Suprapubic skin (tissue), 4 donors: ENCODE measurements at regions not wholly inside any gene's neighbourhood (a gene's known extent, or its start where the extent isn't known, plus 50 kb on each side); places are given as distances from the start of the nearest gene placed in this dataset.

Source experiments
- DNase-seq, 2 donors: peaks; one replicate each; pipeline ENCODE4 v3.0.0-alpha.2; 2019; ENCODE audit warnings: low spot score in 2 of 2
- H3K27ac ChIP-seq: fragments of 200-600 bp; sonication (generic); one replicate; pipeline ENCODE4 v1.5.1; 2019
- H3K27me3 ChIP-seq: fragments of 200-600 bp; sonication (generic); one replicate; pipeline ENCODE4 v1.5.1; 2019
- H3K36me3 ChIP-seq: fragments of 200-600 bp; sonication (generic); one replicate; pipeline ENCODE4 v1.5.1; 2019
- H3K4me1 ChIP-seq: fragments of 200-600 bp; sonication (generic); one replicate; pipeline ENCODE4 v1.5.1; 2019
- H3K4me3 ChIP-seq: fragments of 200-600 bp; sonication (generic); one replicate; pipeline ENCODE4 v1.5.1; 2019; ENCODE audit warnings: mild to moderate bottlenecking
- H3K9me3 ChIP-seq: fragments of 200-600 bp; sonication (generic); one replicate; pipeline ENCODE4 v1.5.1; 2019
- CTCF ChIP-seq, 2 donors: fragments of 200-600 bp in 1 of 2; fragments of 450-650 bp in 1 of 2; sonication (generic) in 1 of 2; IDR thresholded peaks; one replicate each; pipeline ENCODE4 v1.5.1; 2016 to 2019; ENCODE audit warnings: antibody characterized with exemption in 2 of 2, mild to moderate bottlenecking in 1 of 2, moderate library complexity in 1 of 2
- EP300 ChIP-seq: sonication (generic); formaldehyde crosslinking; IDR thresholded peaks from one replicate; pipeline ENCODE4 v1.6.1; 2017; ENCODE audit warnings: antibody characterized with exemption
- POLR2A ChIP-seq, 2 donors: fragments of 450-650 bp; IDR thresholded peaks; one replicate each; pipeline ENCODE4 v1.6.1; 2017; ENCODE audit warnings: antibody characterized with exemption in 2 of 2, mild to moderate bottlenecking in 2 of 2, moderate library complexity in 2 of 2
- POLR2AphosphoS5 ChIP-seq, 3 donors: sonication (generic); formaldehyde crosslinking; IDR thresholded peaks; one replicate each; pipeline ENCODE4 v1.6.1; 2017; ENCODE audit warnings: antibody characterized with exemption in 3 of 3
- WGBS: methylation state at CpG from one replicate; pipeline ENCODE4 v1.1.5; 2018; 5-methylcytosine and 5-hydroxymethylcytosine counted together

GRCh38 chr3:76627236-76627635 lies 412.7 kb upstream of the ROBO2 start:
- WGBS = 57% methylated on average over 4 of the region's 4 CpGs
- TF ChIP-seq POLR2A (IDR thresholded peaks at IDR 0.05) (no peak), CTCF (IDR thresholded peaks at IDR 0.05) (no peak), EP300 (no peak), POLR2AphosphoS5 (IDR thresholded peaks at IDR 0.05) (no peak)
- no peak overlapping the region for H3K4me3 ChIP-seq

GRCh38 chr3:76631251-76631650 lies 408.6 kb upstream of the ROBO2 start:
- H3K4me3 ChIP-seq = no peak overlapping the region
- no peaks in the 10 kb centered on the region for H3K9me3 ChIP-seq
- no peak overlapping the region for H3K27ac ChIP-seq
- H3K4me1 ChIP-seq = no peaks in the 10 kb centered on the region
- no peaks in the 10 kb centered on the region for H3K36me3 ChIP-seq
- 54% methylated on average over 4 of the region's 4 CpGs for WGBS
- H3K27me3 ChIP-seq = no peaks in the 10 kb centered on the region
- no peak for TF ChIP-seq EP300
- TF ChIP-seq POLR2AphosphoS5 (IDR thresholded peaks at IDR 0.05) = no peak
- no peak for TF ChIP-seq CTCF (IDR thresholded peaks at IDR 0.05)
- DNase-seq = no peak

More at GRCh38 chr3:76627236-76627635, 412.7 kb upstream of the ROBO2 start:
- no peaks in the 10 kb centered on the region for H3K4me1 ChIP-seq
- no peaks in the 10 kb centered on the region for H3K27me3 ChIP-seq
- no peaks in the 10 kb centered on the region for H3K36me3 ChIP-seq
- DNase-seq = no peak
- no peaks in the 10 kb centered on the region for H3K9me3 ChIP-seq
- no peak overlapping the region for H3K27ac ChIP-seq

GRCh38 chr3:76638006-76638405 lies 401.9 kb upstream of the ROBO2 start:
- no peak for DNase-seq
- H3K4me1 ChIP-seq = no peaks in the 10 kb centered on the region
- no peaks in the 10 kb centered on the region for H3K36me3 ChIP-seq
- H3K27me3 ChIP-seq = no peaks in the 10 kb centered on the region
- H3K9me3 ChIP-seq = no peaks in the 10 kb centered on the region
- no peak overlapping the region for H3K4me3 ChIP-seq
- TF ChIP-seq EP300 (no peak), POLR2A (IDR thresholded peaks at IDR 0.05) (no peak), POLR2AphosphoS5 (IDR thresholded peaks at IDR 0.05) (no peak), CTCF (IDR thresholded peaks at IDR 0.05) (no peak)
- H3K27ac ChIP-seq = no peak overlapping the region

DNA sequence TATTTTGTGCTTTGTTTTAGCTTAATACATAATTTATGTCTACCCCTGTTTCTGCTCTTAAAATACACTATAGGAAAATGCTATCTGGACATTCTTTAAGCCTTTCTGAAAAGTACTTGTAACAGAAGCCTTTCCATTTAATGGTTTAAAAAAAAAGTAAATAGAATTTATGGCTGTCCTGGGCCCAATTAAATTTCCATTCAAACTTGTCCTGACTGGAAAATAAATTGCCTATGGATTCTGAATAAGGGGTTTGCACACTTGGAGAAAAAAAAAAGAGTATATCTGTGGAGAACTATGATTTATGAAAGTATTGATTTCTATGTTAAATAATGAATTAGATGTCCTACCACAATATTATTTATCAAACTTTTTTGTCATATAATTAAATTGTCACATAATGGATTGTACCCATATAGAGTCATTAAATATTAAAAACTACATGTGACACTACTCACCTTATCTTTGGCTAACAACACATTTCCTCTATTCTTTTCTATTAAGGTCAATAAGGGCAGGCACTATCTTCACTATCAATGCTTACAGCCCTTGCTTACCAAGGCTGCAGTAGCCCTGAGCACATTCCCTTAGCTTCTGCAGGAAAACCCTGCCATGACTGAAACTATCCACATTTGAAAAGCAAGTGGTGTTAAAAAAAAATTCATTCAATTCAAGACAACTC lies 396.1 kb upstream of the ROBO2 start:
- no peak for TF ChIP-seq POLR2A (IDR thresholded peaks at IDR 0.05)
- TF ChIP-seq POLR2AphosphoS5 (IDR thresholded peaks at IDR 0.05) = no peak
- no peak for TF ChIP-seq EP300
- TF ChIP-seq CTCF (IDR thresholded peaks at IDR 0.05) = no peak
- H3K27me3 ChIP-seq = no peaks in the 10 kb centered on the region
- no peak overlapping the region for H3K27ac ChIP-seq
- H3K4me1 ChIP-seq = no peaks in the 10 kb centered on the region
- H3K36me3 ChIP-seq = no peaks in the 10 kb centered on the region
- H3K4me3 ChIP-seq = no peak overlapping the region
- H3K9me3 ChIP-seq = no peaks in the 10 kb centered on the region
- DNase-seq = no peak

- Histone ChIP-seq H3K9me3 (no peaks in the 10 kb centered on the region), H3K27ac (no peak overlapping the region), H3K4me1 (no peaks in the 10 kb centered on the region), H3K36me3 (no peaks in the 10 kb centered on the region), H3K27me3 (no peaks in the 10 kb centered on the region), H3K4me3 (no peak overlapping the region)
- WGBS = 70% methylated on average over 4 of the region's 4 CpGs
- no peak for DNase-seq
- TF ChIP-seq POLR2AphosphoS5 (IDR thresholded peaks at IDR 0.05) = no peak
- TF ChIP-seq POLR2A (IDR thresholded peaks at IDR 0.05) = no peak
- TF ChIP-seq CTCF (IDR thresholded peaks at IDR 0.05) = no peak
- no peak for TF ChIP-seq EP300
These were observed 395.6 kb upstream of the ROBO2 start for GRCh38 chr3:76644305-76644675.
